CD14-positive monocyte (primary cell): ENCODE measurements at regions not wholly inside any gene's neighbourhood (a gene's known extent, or its start where the extent isn't known, plus 50 kb on each side); places are given as distances from the start of the nearest gene placed in this dataset.

ENCODE experiments used
- DNase-seq, 3 donors: peaks; one replicate each; pipeline ENCODE4 v3.0.0-alpha.2; 2011 to 2022
- H2AFZ ChIP-seq: 2 replicates; pipeline ENCODE4 v1.6.0; 2012; ENCODE audit warnings: mild to moderate bottlenecking, low read depth, low read length, inconsistent platforms; ENCODE audit not compliant: insufficient read depth, poor library complexity, severe bottlenecking
- H3K27ac ChIP-seq, 2 donors: 1 replicate in 1 of 2; 2 replicates in 1 of 2; pipeline ENCODE4 v1.5.1; 2012 to 2013; ENCODE audit warnings: low read length in 2 of 2, control low read depth in 1 of 2, inconsistent platforms in 1 of 2, low read depth in 1 of 2, mild to moderate bottlenecking in 1 of 2
- H3K27me3 ChIP-seq, 2 donors: one replicate each; pipeline versions ENCODE4 v1.6.0 to v1.6.1; 2011 to 2013; ENCODE audit warnings: low read length in 2 of 2; ENCODE audit not compliant: control insufficient read depth in 2 of 2, insufficient read depth in 2 of 2
- H3K36me3 ChIP-seq, 2 donors: replicated peaks in 1 of 2; 1 replicate in 1 of 2; 2 replicates in 1 of 2; pipeline versions ENCODE4 v1.5.1 to v1.6.1; 2012 to 2013; ENCODE audit warnings: low read length in 2 of 2, control low read depth in 1 of 2, inconsistent platforms in 1 of 2, mild to moderate bottlenecking in 1 of 2; ENCODE audit not compliant: insufficient read depth in 2 of 2, control insufficient read depth in 1 of 2
- H3K4me1 ChIP-seq, 2 donors: 1 replicate in 1 of 2; 2 replicates in 1 of 2; pipeline versions ENCODE4 v1.5.1 to v1.6.1; 2012 to 2013; ENCODE audit warnings: low read length in 2 of 2, control low read depth in 1 of 2, inconsistent platforms in 1 of 2, mild to moderate bottlenecking in 1 of 2, moderate library complexity in 1 of 2; ENCODE audit not compliant: insufficient read depth in 2 of 2, control insufficient read depth in 1 of 2
- H3K4me2 ChIP-seq: replicated peaks from 2 replicates; pipeline ENCODE3; 2012; ENCODE audit warnings: low read length, moderate library complexity, mild to moderate bottlenecking; ENCODE audit not compliant: poor library complexity, severe bottlenecking; ENCODE audit errors: extremely low read depth
- H3K4me3 ChIP-seq, 3 experiments: fragments of 200-600 bp in 1 of 3; sonication (generic) in 1 of 3; replicated peaks in 1 of 3; 1 replicate in 2 of 3; 2 replicates in 1 of 3; pipeline ENCODE4 v1.5.1; 2011 to 2013; ENCODE audit warnings: low read length in 3 of 3, mild to moderate bottlenecking in 3 of 3, control low read depth in 2 of 3, low read depth in 2 of 3, inconsistent platforms in 1 of 3, moderate library complexity in 1 of 3
- H3K79me2 ChIP-seq: 2 replicates; pipeline ENCODE4 v1.6.0; 2012; ENCODE audit warnings: mild to moderate bottlenecking, control low read depth, inconsistent platforms, low read length, moderate library complexity; ENCODE audit not compliant: insufficient read depth
- H3K9ac ChIP-seq: 2 replicates; pipeline ENCODE4 v1.6.0; 2017; ENCODE audit warnings: low read length, mild to moderate bottlenecking; ENCODE audit not compliant: insufficient read depth, poor library complexity, severe bottlenecking
- H3K9me3 ChIP-seq, 2 donors: replicated peaks in 1 of 2; 1 replicate in 1 of 2; 2 replicates in 1 of 2; pipeline versions ENCODE4 v1.5.1 to v1.6.1; 2012 to 2013; ENCODE audit warnings: low read length in 2 of 2, control low read depth in 1 of 2; ENCODE audit not compliant: control insufficient read depth in 1 of 2, insufficient read depth in 1 of 2
- H4K20me1 ChIP-seq: 2 replicates; pipeline ENCODE4 v1.6.0; 2012; ENCODE audit warnings: mild to moderate bottlenecking, low read length, control low read depth, moderate library complexity; ENCODE audit not compliant: insufficient read depth
- H3K27ac Mint-ChIP-seq, 7 donors: one replicate each; pipeline ENCODE4 v1.8.0; 2020; ENCODE audit warnings: mild to moderate bottlenecking in 7 of 7, mixed read lengths in 7 of 7, moderate library complexity in 6 of 7, inconsistent platforms in 2 of 7
- H3K27me3 Mint-ChIP-seq, 3 donors: one replicate each; pipeline ENCODE4 v1.8.0; 2021 to 2022; ENCODE audit warnings: low read depth in 3 of 3, mild to moderate bottlenecking in 3 of 3, mixed read lengths in 3 of 3, moderate library complexity in 3 of 3, inconsistent platforms in 1 of 3
- H3K36me3 Mint-ChIP-seq, 2 donors: one replicate each; pipeline ENCODE4 v1.8.0; 2020; ENCODE audit warnings: mixed read lengths in 2 of 2, inconsistent platforms in 1 of 2, mild to moderate bottlenecking in 1 of 2
- H3K4me1 Mint-ChIP-seq: one replicate; pipeline ENCODE4 v1.8.0; 2020; ENCODE audit warnings: mild to moderate bottlenecking, mixed read lengths
- H3K4me3 Mint-ChIP-seq, 2 donors: one replicate each; pipeline ENCODE4 v1.8.0; 2020; ENCODE audit warnings: mild to moderate bottlenecking in 2 of 2, mixed read lengths in 2 of 2, moderate library complexity in 1 of 2
- H3K9me3 Mint-ChIP-seq, 7 donors: one replicate each; pipeline ENCODE4 v1.8.0; 2020 to 2022; ENCODE audit warnings: mixed read lengths in 7 of 7, mild to moderate bottlenecking in 6 of 7, moderate library complexity in 6 of 7, inconsistent platforms in 2 of 7
- CTCF ChIP-seq: fragments of 200-600 bp; IDR thresholded peaks from one replicate; pipeline ENCODE4 v1.8.0; 2022; ENCODE audit warnings: antibody characterized with exemption, mild to moderate bottlenecking
- WGBS: methylation state at CpG from one replicate; pipeline ENCODE4 v1.1.5; 2013; ENCODE audit warnings: missing lambda C conversion rate; ENCODE audit not compliant: insufficient coverage; 5-methylcytosine and 5-hydroxymethylcytosine counted together
- intact Hi-C, 2 donors: fragments of 100-400 bp; cut with micrococcal nuclease; formaldehyde crosslinking; loops; one replicate each; pipeline versions ENCODE4 v1.15.0 to v1.15.1; 2023

- DNase-seq = no peak
- Mint-ChIP-seq H3K27ac (no peak overlapping the region), H3K36me3 (no peaks in the 10 kb centered on the region), H3K4me3 (no peak overlapping the region), H3K27me3 (no peaks in the 10 kb centered on the region), H3K4me1 (no peaks in the 10 kb centered on the region), H3K9me3 (peaks cover 0 to 11% (median 2%) of the 10 kb centered on the region in 7 donors)
- no peak overlapping the region for H3K4me3 ChIP-seq
- H3K27ac ChIP-seq = no peak overlapping the region
- intact Hi-C loops = no loop called here
- no peaks in the 10 kb centered on the region for H3K36me3 ChIP-seq
- WGBS = no CpG with 5 or more reads among the region's 3 CpGs
- no peak overlapping the region for H2AFZ ChIP-seq
- no peak for TF ChIP-seq CTCF
- no peaks in the 10 kb centered on the region for H3K4me1 ChIP-seq
- H3K4me2 ChIP-seq = no peak overlapping the region
- H3K27me3 ChIP-seq = no peaks in the 10 kb centered on the region
- H3K9me3 ChIP-seq = peaks cover 0 to 4% of the 10 kb centered on the region in 2 donors
- no peaks in the 10 kb centered on the region for H3K79me2 ChIP-seq
- no peaks in the 10 kb centered on the region for H4K20me1 ChIP-seq
- no peak overlapping the region for H3K9ac ChIP-seq
Measured at GRCh38 chr3:103372031-103372430, 937.2 kb downstream of the ZPLD1 start.

DNA sequence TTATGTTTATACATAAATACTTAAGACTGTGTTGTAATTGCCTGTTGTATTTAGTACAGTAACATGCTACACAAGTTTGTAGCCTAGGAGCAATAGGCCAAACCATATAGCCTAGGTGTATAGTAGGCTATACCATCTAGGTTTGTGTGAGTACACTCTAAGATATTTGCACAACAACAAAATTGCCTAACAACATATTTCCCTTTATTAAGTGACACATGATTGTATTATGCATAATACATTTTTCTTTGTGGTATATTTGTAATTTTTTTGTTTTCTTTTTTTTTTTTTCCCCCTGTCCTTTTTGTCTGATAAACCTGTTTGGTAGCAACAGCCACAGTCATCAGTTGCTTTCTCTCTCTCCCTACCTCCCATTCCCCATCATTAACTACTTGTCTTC is 945.6 kb downstream of the ZPLD1 start:
- intact Hi-C loops = no loop called here

More for the DNA sequence above, 945.6 kb downstream of the ZPLD1 start:
- Histone ChIP-seq H3K9ac (no peak overlapping the region), H3K27ac (no peak overlapping the region), H3K4me2 (no peak overlapping the region), H3K79me2 (no peaks in the 10 kb centered on the region), H4K20me1 (no peaks in the 10 kb centered on the region), H3K27me3 (no peaks in the 10 kb centered on the region), H3K36me3 (no peaks in the 10 kb centered on the region), H2AFZ (no peak overlapping the region), H3K4me1 (no peaks in the 10 kb centered on the region), H3K9me3 (peaks cover 0 to 4% of the 10 kb centered on the region in 2 donors), H3K4me3 (no peak overlapping the region)
- no peaks in the 10 kb centered on the region for H3K36me3 Mint-ChIP-seq
- no peak for DNase-seq
- no peaks in the 10 kb centered on the region for H3K4me1 Mint-ChIP-seq
- peaks cover 0 to 10% (median 2%) of the 10 kb centered on the region in 7 donors for H3K9me3 Mint-ChIP-seq
- no peak overlapping the region for H3K27ac Mint-ChIP-seq
- H3K27me3 Mint-ChIP-seq = no peaks in the 10 kb centered on the region
- TF ChIP-seq CTCF = no peak
- H3K4me3 Mint-ChIP-seq = no peak overlapping the region
